ENCODE measurements at regions not wholly inside any gene's neighbourhood (a gene's known extent, or its start where the extent isn't known, plus 50 kb on each side); places are given as distances from the start of the nearest gene placed in this dataset.

DNA sequence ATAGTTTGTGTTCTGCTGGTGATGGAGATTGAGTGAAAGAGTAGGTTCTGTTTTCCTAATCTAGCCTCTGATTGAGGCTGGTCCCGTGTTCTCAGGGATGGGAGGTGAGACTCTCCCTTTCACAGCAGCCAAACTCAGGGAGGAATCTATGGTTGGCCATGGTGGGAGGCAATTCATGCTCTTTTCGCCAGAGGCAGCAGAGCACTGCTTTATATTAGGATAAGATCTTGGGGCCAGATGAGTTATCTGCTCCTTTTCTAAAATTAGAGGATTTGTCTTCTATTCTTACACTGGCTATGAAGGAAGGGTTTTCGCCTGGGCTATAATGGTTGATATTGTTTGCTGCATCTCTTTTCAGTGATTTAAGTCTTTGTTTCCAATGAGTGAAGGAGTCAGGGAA lies 63.9 kb upstream of the NLGN4X start:
- no peak overlapping the region for H3K27ac Mint-ChIP-seq
- H3K36me3 Mint-ChIP-seq, result no peaks in the 10 kb centered on the region
- H3K27me3 Mint-ChIP-seq (ENCODE audit: low read depth in 3 of 3), result peaks cover 0 to 2% (median 2%) of the 10 kb centered on the region in 3 donors
- H3K9me3 Mint-ChIP-seq, result peaks cover 0 to 14% (median 3%) of the 10 kb centered on the region in 6 donors
- H3K4me3 Mint-ChIP-seq, result no peak overlapping the region
- DNase-seq, result no peak
- H3K4me1 Mint-ChIP-seq, result no peaks in the 10 kb centered on the region

DNA sequence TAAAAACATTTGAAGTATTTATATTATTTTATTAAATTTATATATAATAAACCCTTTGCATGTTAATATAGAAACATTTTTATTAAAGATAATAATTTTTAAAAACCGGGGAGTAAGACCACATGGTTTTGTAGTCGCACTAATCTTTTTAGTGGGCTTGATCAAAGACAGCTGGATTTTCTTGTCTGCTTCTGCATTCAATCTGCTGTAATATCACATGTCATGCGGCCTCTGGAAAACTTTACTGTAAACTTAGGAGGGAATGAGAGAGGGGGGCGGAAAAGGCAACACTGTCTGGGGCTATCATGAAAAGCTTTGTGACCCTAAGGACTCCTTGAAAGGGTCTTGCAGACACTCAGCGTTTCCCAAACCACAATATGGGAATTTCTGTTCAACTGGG lies 62.8 kb upstream of the NLGN4X start:
- Mint-ChIP-seq H3K27me3 (ENCODE audit: low read depth in 3 of 3) (peaks cover 0 to 2% (median 2%) of the 10 kb centered on the region in 3 donors), H3K36me3 (no peaks in the 10 kb centered on the region), H3K27ac (no peak overlapping the region), H3K4me1 (no peaks in the 10 kb centered on the region), H3K4me3 (no peak overlapping the region), H3K9me3 (peaks cover 0 to 12% (median 5%) of the 10 kb centered on the region in 6 donors)
- no peak for DNase-seq

DNA sequence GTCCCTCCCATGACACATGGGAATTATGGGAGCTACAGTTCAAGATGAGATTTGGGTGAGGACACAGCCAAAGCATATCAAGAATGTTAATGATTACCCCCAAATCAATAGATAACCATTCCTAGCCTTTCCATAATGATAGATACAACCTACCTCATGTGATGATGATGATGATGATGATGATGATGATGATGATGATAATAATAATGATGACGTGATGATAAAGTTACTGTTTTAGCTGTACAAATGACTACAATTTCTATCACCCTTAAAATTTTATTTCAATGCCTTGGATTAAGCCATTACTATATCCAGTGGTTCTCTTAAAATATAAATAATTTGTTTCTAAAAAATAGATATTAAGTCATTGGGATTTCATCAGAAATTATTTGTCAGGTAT lies 55.2 kb upstream of the NLGN4X start:
- DNase-seq, result no peak
- Mint-ChIP-seq H3K4me3 (no peak overlapping the region), H3K27me3 (ENCODE audit: low read depth in 3 of 3) (peaks cover 0 to 2% (median 0%) of the 10 kb centered on the region in 3 donors), H3K27ac (no peak overlapping the region), H3K4me1 (no peaks in the 10 kb centered on the region), H3K36me3 (no peaks in the 10 kb centered on the region), H3K9me3 (peaks cover 0 to 11% (median 1%) of the 10 kb centered on the region in 6 donors)

DNA sequence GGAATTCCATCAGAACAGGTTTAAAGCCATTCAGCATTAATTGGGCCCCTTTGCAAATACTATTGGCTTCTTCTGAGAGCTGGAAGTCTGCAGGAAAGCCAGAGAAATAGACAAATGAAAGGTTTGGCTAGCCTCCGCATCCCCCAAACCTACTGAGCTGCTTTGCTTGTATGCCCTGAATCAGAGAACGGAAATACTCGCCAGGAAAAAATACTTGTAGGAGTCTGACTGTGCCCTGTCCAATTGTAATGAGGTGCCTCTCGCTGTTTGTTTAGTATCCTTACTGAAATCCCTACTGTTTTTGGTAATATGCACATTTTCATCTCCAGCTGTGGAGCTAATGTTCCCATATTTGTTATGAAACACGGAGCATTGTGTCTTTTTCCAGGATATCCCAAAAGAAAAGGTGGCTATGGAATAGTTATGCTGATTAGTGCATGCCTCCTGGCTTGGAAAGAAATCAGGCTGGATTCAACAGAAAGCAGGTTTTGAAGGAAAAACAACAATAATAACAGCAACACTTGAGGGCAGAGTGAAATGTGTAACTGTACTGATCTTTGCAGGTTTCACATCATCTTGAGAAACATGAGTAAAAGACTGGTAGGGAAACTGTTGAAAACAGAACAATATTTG lies 50.7 kb upstream of the NLGN4X start:
- Mint-ChIP-seq H3K36me3 (no peaks in the 10 kb centered on the region), H3K9me3 (peaks cover 2 to 15% (median 4%) of the 10 kb centered on the region in 6 donors), H3K4me1 (no peaks in the 10 kb centered on the region), H3K27me3 (ENCODE audit: low read depth in 3 of 3) (peaks cover 0 to 9% (median 0%) of the 10 kb centered on the region in 3 donors), H3K4me3 (no peak overlapping the region), H3K27ac (no peak overlapping the region)
- DNase-seq, result no peak
